ENCODE measurements at regions not wholly inside any gene's neighbourhood (a gene's known extent, or its start where the extent isn't known, plus 50 kb on each side); places are given as distances from the start of the nearest gene placed in this dataset.

- no peak for ATAC-seq
- intact Hi-C loops (cut with DNase I): no loop called here
Observed at GRCh38 chr2:38218995-38219394, 143.0 kb upstream of the CYP1B1 start.

GRCh38 chr2:38218591-38218991, 142.6 kb upstream of the CYP1B1 start:
- intact Hi-C loops (cut with DNase I): no loop called here
- H3K4me1 ChIP-seq: no peaks in the 10 kb centered on the region
- no peak for ATAC-seq
- H3K4me3 ChIP-seq: no peak overlapping the region
- no peaks in the 10 kb centered on the region for H3K36me3 ChIP-seq
- no peaks in the 10 kb centered on the region for H3K9me3 ChIP-seq
- TF ChIP-seq CTCF (IDR thresholded peaks at IDR 0.05): no peak
- H3K27me3 ChIP-seq (ENCODE audit: low read depth): no peaks in the 10 kb centered on the region
- H3K27ac ChIP-seq: no peak overlapping the region
- no peak for DNase-seq

More at GRCh38 chr2:38218995-38219394, 143.0 kb upstream of the CYP1B1 start:
- Histone ChIP-seq H3K27me3 (ENCODE audit: low read depth) (no peaks in the 10 kb centered on the region), H3K36me3 (no peaks in the 10 kb centered on the region), H3K27ac (no peak overlapping the region), H3K9me3 (no peaks in the 10 kb centered on the region), H3K4me3 (no peak overlapping the region), H3K4me1 (no peaks in the 10 kb centered on the region)
- DNase-seq: no peak
- no peak for TF ChIP-seq CTCF (IDR thresholded peaks at IDR 0.05)

GRCh38 chr2:38217401-38218188, 141.6 kb upstream of the CYP1B1 start:
- H3K36me3 ChIP-seq: no peaks in the 10 kb centered on the region
- H3K9me3 ChIP-seq: no peaks in the 10 kb centered on the region
- no peak for DNase-seq
- no peaks in the 10 kb centered on the region for H3K4me1 ChIP-seq
- no peak for TF ChIP-seq CTCF (IDR thresholded peaks at IDR 0.05)
- H3K27ac ChIP-seq: no peak overlapping the region
- H3K4me3 ChIP-seq: no peak overlapping the region
- intact Hi-C loops (cut with DNase I): no loop called here
- ATAC-seq: no peak
- H3K27me3 ChIP-seq (ENCODE audit: low read depth): no peaks in the 10 kb centered on the region

- H3K4me3 ChIP-seq: no peak overlapping the region
- no peaks in the 10 kb centered on the region for H3K4me1 ChIP-seq
- ATAC-seq (no peak), DNase-seq (no peak)
- no peak overlapping the region for H3K27ac ChIP-seq
- no peaks in the 10 kb centered on the region for H3K9me3 ChIP-seq
- no peaks in the 10 kb centered on the region for H3K27me3 ChIP-seq (ENCODE audit: low read depth)
- no peaks in the 10 kb centered on the region for H3K36me3 ChIP-seq
- intact Hi-C loops (cut with DNase I): no loop called here
- TF ChIP-seq CTCF (IDR thresholded peaks at IDR 0.05): no peak
Observed at GRCh38 chr2:38216886-38217285, 140.9 kb upstream of the CYP1B1 start.

- no peak overlapping the region for H3K4me3 ChIP-seq
- H3K27ac ChIP-seq: no peak overlapping the region
- DNase-seq (no peak), ATAC-seq (no peak)
- no peak for TF ChIP-seq CTCF (IDR thresholded peaks at IDR 0.05)
- no peaks in the 10 kb centered on the region for H3K4me1 ChIP-seq
- no peaks in the 10 kb centered on the region for H3K27me3 ChIP-seq (ENCODE audit: low read depth)
- no peaks in the 10 kb centered on the region for H3K36me3 ChIP-seq
- intact Hi-C loops (cut with DNase I): no loop called here
- H3K9me3 ChIP-seq: no peaks in the 10 kb centered on the region
Observed at GRCh38 chr2:38215993-38216392, 140.0 kb upstream of the CYP1B1 start.

Data from lower lobe of right lung (tissue), 2 donors.